Superior temporal gyrus (tissue), 1 donor: ENCODE measurements at regions not wholly inside any gene's neighbourhood (a gene's known extent, or its start where the extent isn't known, plus 50 kb on each side); places are given as distances from the start of the nearest gene placed in this dataset.

ENCODE experiments used
- DNase-seq: peaks from one replicate; pipeline ENCODE4 v3.0.0-alpha.2; 2016; ENCODE audit errors: extremely low spot score

- no peak for DNase-seq
Observed at GRCh38 chr10:3853547-3854303, 68.7 kb upstream of the KLF6 start.

- DNase-seq: no peak
Observed at GRCh38 chr10:3853016-3853415, 68.0 kb upstream of the KLF6 start.

- DNase-seq: peak; percentile 69
Observed at GRCh38 chr10:3852147-3852904, 67.3 kb upstream of the KLF6 start.

GRCh38 chr10:3850999-3851937 lies 66.3 kb upstream of the KLF6 start:
- DNase-seq: no peak

- no peak for DNase-seq
Observed at GRCh38 chr10:3848775-3849635, 64.0 kb upstream of the KLF6 start.

- DNase-seq: no peak
Observed at GRCh38 chr10:3848005-3848774, 63.2 kb upstream of the KLF6 start.

GRCh38 chr10:3846736-3847135 lies 61.7 kb upstream of the KLF6 start:
- DNase-seq: no peak

GRCh38 chr10:3844491-3845025 lies 59.5 kb upstream of the KLF6 start:
- no peak for DNase-seq

GRCh38 chr10:3838460-3839437 lies 53.7 kb upstream of the KLF6 start:
- no peak for DNase-seq

GRCh38 chr10:3837647-3838459 lies 52.8 kb upstream of the KLF6 start:
- no peak for DNase-seq

- DNase-seq: no peak
Observed at GRCh38 chr10:3836222-3836820, 51.3 kb upstream of the KLF6 start.

- no peak for DNase-seq
Observed at GRCh38 chr10:3835770-3836169, 50.8 kb upstream of the KLF6 start.

- no peak for DNase-seq
Observed at GRCh38 chr10:3834947-3835346, 49.9 kb upstream of the KLF6 start.
